ENCODE measurements at regions not wholly inside any gene's neighbourhood (a gene's known extent, or its start where the extent isn't known, plus 50 kb on each side); places are given as distances from the start of the nearest gene placed in this dataset.

GRCh38 chr14:43651896-43652295 is 855.2 kb downstream of the FSCB start:
- H3K27me3 Mint-ChIP-seq (ENCODE audit: low read depth, poor library complexity): no peaks in the 10 kb centered on the region
- no peak overlapping the region for H3K4me3 Mint-ChIP-seq
- TF ChIP-seq, protein P1, sequence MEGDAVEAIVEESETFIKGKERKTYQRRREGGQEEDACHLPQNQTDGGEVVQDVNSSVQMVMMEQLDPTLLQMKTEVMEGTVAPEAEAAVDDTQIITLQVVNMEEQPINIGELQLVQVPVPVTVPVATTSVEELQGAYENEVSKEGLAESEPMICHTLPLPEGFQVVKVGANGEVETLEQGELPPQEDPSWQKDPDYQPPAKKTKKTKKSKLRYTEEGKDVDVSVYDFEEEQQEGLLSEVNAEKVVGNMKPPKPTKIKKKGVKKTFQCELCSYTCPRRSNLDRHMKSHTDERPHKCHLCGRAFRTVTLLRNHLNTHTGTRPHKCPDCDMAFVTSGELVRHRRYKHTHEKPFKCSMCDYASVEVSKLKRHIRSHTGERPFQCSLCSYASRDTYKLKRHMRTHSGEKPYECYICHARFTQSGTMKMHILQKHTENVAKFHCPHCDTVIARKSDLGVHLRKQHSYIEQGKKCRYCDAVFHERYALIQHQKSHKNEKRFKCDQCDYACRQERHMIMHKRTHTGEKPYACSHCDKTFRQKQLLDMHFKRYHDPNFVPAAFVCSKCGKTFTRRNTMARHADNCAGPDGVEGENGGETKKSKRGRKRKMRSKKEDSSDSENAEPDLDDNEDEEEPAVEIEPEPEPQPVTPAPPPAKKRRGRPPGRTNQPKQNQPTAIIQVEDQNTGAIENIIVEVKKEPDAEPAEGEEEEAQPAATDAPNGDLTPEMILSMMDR (IDR thresholded peaks at IDR 0.05): no peak
- H3K4me1 Mint-ChIP-seq: no peaks in the 10 kb centered on the region
- no peak for DNase-seq
- peaks cover 11% of the 10 kb centered on the region for H3K9me3 Mint-ChIP-seq
- no peak overlapping the region for H3K27ac Mint-ChIP-seq
- H3K36me3 Mint-ChIP-seq (ENCODE audit: low read depth): no peaks in the 10 kb centered on the region

- H3K36me3 Mint-ChIP-seq (ENCODE audit: low read depth): no peaks in the 10 kb centered on the region
- H3K4me1 Mint-ChIP-seq: no peaks in the 10 kb centered on the region
- H3K27ac Mint-ChIP-seq: no peak overlapping the region
- H3K4me3 Mint-ChIP-seq: no peak overlapping the region
- H3K27me3 Mint-ChIP-seq (ENCODE audit: low read depth, poor library complexity): no peaks in the 10 kb centered on the region
- peaks cover 11% of the 10 kb centered on the region for H3K9me3 Mint-ChIP-seq
- TF ChIP-seq, protein P1 (IDR thresholded peaks at IDR 0.05): no peak
- DNase-seq: no peak
Measured at GRCh38 chr14:43651185-43651787, 855.8 kb downstream of the FSCB start.

- DNase-seq: no peak
- H3K36me3 Mint-ChIP-seq (ENCODE audit: low read depth): no peaks in the 10 kb centered on the region
- H3K4me1 Mint-ChIP-seq: no peaks in the 10 kb centered on the region
- H3K9me3 Mint-ChIP-seq: peaks cover 11% of the 10 kb centered on the region
- no peak overlapping the region for H3K4me3 Mint-ChIP-seq
- TF ChIP-seq, protein P1 (IDR thresholded peaks at IDR 0.05): no peak
- H3K27me3 Mint-ChIP-seq (ENCODE audit: low read depth, poor library complexity): no peaks in the 10 kb centered on the region
- H3K27ac Mint-ChIP-seq: no peak overlapping the region
Measured at GRCh38 chr14:43649508-43649907, 857.6 kb downstream of the FSCB start.

GRCh38 chr14:43647302-43647701 is 859.8 kb downstream of the FSCB start:
- Mint-ChIP-seq H3K36me3 (ENCODE audit: low read depth) (no peaks in the 10 kb centered on the region), H3K27me3 (ENCODE audit: low read depth, poor library complexity) (no peaks in the 10 kb centered on the region), H3K4me1 (no peaks in the 10 kb centered on the region), H3K4me3 (no peak overlapping the region), H3K9me3 (peaks cover 4% of the 10 kb centered on the region), H3K27ac (no peak overlapping the region)
- DNase-seq: no peak
- TF ChIP-seq, protein P1 (IDR thresholded peaks at IDR 0.05): no peak

DNA sequence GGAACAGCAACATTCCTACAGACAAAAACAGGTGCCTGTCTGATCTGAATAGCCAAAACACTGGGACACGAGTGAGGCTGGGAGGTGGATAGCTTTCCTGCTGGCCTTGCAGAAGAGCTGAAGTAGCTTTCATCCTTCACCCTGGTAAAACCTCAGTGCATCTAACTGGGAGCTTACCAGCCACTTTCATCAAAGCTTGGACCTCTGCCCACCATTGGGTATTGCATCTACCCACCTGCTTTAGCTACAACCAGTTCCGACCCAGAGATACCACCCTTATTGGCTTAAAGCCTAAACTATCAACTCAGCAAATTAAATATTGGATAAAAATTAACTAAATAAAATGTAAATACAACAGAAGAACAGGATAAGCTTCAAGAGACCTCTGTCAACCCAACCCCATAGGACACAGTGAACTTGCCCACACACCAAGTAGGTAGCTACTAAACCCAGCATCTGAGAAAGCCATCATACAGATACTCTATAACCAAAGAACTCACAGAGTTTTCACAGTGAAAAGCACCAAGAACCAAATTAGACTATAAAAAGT is 866.3 kb downstream of the FSCB start:
- Mint-ChIP-seq H3K36me3 (ENCODE audit: low read depth) (no peaks in the 10 kb centered on the region), H3K9me3 (no peaks in the 10 kb centered on the region), H3K27ac (no peak overlapping the region), H3K4me3 (no peak overlapping the region), H3K27me3 (ENCODE audit: low read depth, poor library complexity) (peaks cover 3% of the 10 kb centered on the region), H3K4me1 (peaks cover 8% of the 10 kb centered on the region)
- DNase-seq: no peak
- TF ChIP-seq, protein P1 (IDR thresholded peaks at IDR 0.05): no peak

GRCh38 chr14:43625294-43625693 is 881.8 kb downstream of the FSCB start:
- DNase-seq: no peak
- Mint-ChIP-seq H3K27me3 (ENCODE audit: low read depth, poor library complexity) (no peaks in the 10 kb centered on the region), H3K4me1 (no peaks in the 10 kb centered on the region), H3K9me3 (no peaks in the 10 kb centered on the region), H3K4me3 (no peak overlapping the region), H3K27ac (no peak overlapping the region), H3K36me3 (ENCODE audit: low read depth) (no peaks in the 10 kb centered on the region)
- TF ChIP-seq, protein P1 (IDR thresholded peaks at IDR 0.05): no peak

All from nephron progenitor cell (in vitro differentiated cells).